ENCODE measurements at regions not wholly inside any gene's neighbourhood (a gene's known extent, or its start where the extent isn't known, plus 50 kb on each side); places are given as distances from the start of the nearest gene placed in this dataset.

- H3K79me1 ChIP-seq (ENCODE audit: low read depth in 1 of 2, low read length in 2 of 2): no peaks in the 10 kb centered on the region
- H3K14ac ChIP-seq (replicated peaks; ENCODE audit: low read depth, low read length): no peak overlapping the region
- no peak overlapping the region for H2AK5ac ChIP-seq (ENCODE audit: low read depth, low read length)
- H4K91ac ChIP-seq (ENCODE audit: insufficient read depth, low read depth, low read length): no peak overlapping the region
- in situ Hi-C loops (cut with MboI; ENCODE audit: low sequenced_read_pairs) (no loop called here), intact Hi-C loops (cut with micrococcal nuclease) (no loop called here), dilution Hi-C loops (cut with HindIII; ENCODE audit: low sequenced_read_pairs, unreplicated experiment) (no loop called here)
- no peak overlapping the region for H3K4me2 ChIP-seq (ENCODE audit: low read depth, low read length)
- ChIA-PET POLR2A (ENCODE audit: unreplicated experiment) (no interaction called here), CTCF (no interaction called here)
- H2BK15ac ChIP-seq (ENCODE audit: low read depth, low read length): no peak overlapping the region
- no peak overlapping the region for H2AFZ ChIP-seq (replicated peaks; ENCODE audit: low read length, poor library complexity)
- H4K20me1 ChIP-seq (ENCODE audit: insufficient read depth, low read length): no peaks in the 10 kb centered on the region
- H3K36me3 ChIP-seq (ENCODE audit: control insufficient read depth, insufficient read depth, low read length): no peaks in the 10 kb centered on the region
- H2BK20ac ChIP-seq (ENCODE audit: low read depth, low read length): no peak overlapping the region
- TF ChIP-seq RCOR1 (IDR thresholded peaks at IDR 0.05; ENCODE audit: insufficient replicate concordance, low read length): no peak
- TF ChIP-seq MAZ (IDR thresholded peaks at IDR 0.05; ENCODE audit: borderline replicate concordance, low read depth, low read length): no peak
- TF ChIP-seq POLR2A (IDR thresholded peaks at IDR 0.05; ENCODE audit: low read depth, low read length): no peak
- TF ChIP-seq RAD21 (IDR thresholded peaks at IDR 0.05; ENCODE audit: low read length): no peak
- TF ChIP-seq CTCF (conservative IDR thresholded peaks at IDR 0.05; ENCODE audit: low read depth, low read length): no peak
- TF ChIP-seq CHD1 (IDR thresholded peaks at IDR 0.05; ENCODE audit: low read depth, low read length): no peak
- TF ChIP-seq, protein P1, sequence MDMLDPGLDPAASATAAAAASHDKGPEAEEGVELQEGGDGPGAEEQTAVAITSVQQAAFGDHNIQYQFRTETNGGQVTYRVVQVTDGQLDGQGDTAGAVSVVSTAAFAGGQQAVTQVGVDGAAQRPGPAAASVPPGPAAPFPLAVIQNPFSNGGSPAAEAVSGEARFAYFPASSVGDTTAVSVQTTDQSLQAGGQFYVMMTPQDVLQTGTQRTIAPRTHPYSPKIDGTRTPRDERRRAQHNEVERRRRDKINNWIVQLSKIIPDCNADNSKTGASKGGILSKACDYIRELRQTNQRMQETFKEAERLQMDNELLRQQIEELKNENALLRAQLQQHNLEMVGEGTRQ (IDR thresholded peaks at IDR 0.05; ENCODE audit: low read depth, low read length): no peak
- TF ChIP-seq MAFK (IDR thresholded peaks at IDR 0.05; ENCODE audit: low read depth, low read length): no peak
- no peak for TF ChIP-seq NFE2L2 (IDR thresholded peaks at IDR 0.05; ENCODE audit: low read depth, low read length)
- no peak for TF ChIP-seq MXI1 (IDR thresholded peaks at IDR 0.05; ENCODE audit: borderline replicate concordance, low read depth, low read length)
- TF ChIP-seq RFX5 (IDR thresholded peaks at IDR 0.05; ENCODE audit: low read depth, low read length): no peak
- no peak for TF ChIP-seq ELK1 (IDR thresholded peaks at IDR 0.05; ENCODE audit: borderline replicate concordance, low read depth, low read length)
- TF ChIP-seq SMC3 (IDR thresholded peaks at IDR 0.05; ENCODE audit: low read depth, low read length): no peak
- no peak for TF ChIP-seq FOS (IDR thresholded peaks at IDR 0.05; ENCODE audit: low read depth, low read length)
- TF ChIP-seq CEBPB (IDR thresholded peaks at IDR 0.05; ENCODE audit: low read depth, low read length): no peak
- no peak for TF ChIP-seq BHLHE40 (IDR thresholded peaks at IDR 0.05; ENCODE audit: low read depth, low read length)
- H3K9me3 ChIP-seq (ENCODE audit: control insufficient read depth, insufficient read depth, low read length): no peaks in the 10 kb centered on the region
- no peak overlapping the region for H3K18ac ChIP-seq (ENCODE audit: low read depth, low read length)
- DNase-seq: no peak
- H2BK5ac ChIP-seq (ENCODE audit: low read depth, low read length, poor library complexity, severe bottlenecking): no peak overlapping the region
- H3K23ac ChIP-seq (ENCODE audit: low read depth, low read length): no peak overlapping the region
- H4K5ac ChIP-seq (ENCODE audit: low read depth, low read length): no peak overlapping the region
- H3K9ac ChIP-seq (ENCODE audit: low read depth, low read length): no peak overlapping the region
- H2BK120ac ChIP-seq (ENCODE audit: low read depth, low read length): no peak overlapping the region
- no peak overlapping the region for H3K4ac ChIP-seq (ENCODE audit: low read depth, low read length)
- H3K4me3 ChIP-seq (ENCODE audit: insufficient read depth, low read depth, low read length): no peak overlapping the region
- ATAC-seq (ENCODE audit: low read depth): no peak
- no peak overlapping the region for H2AK9ac ChIP-seq (replicated peaks; ENCODE audit: low read depth, low read length, poor library complexity)
- no peak overlapping the region for H4K8ac ChIP-seq (ENCODE audit: low read depth in 2 of 2, low read length in 2 of 2)
- H3K56ac ChIP-seq (ENCODE audit: extremely low read depth, insufficient read depth, low read length): no peak overlapping the region
- no TSS peak for BruUV-seq (replicated peaks)
- H3K27me3 ChIP-seq (ENCODE audit: control insufficient read depth, insufficient read depth, low read length): no peaks in the 10 kb centered on the region
- H3K4me1 ChIP-seq (ENCODE audit: control insufficient read depth, insufficient read depth, low read length): no peaks in the 10 kb centered on the region
- H3K9me1 ChIP-seq (ENCODE audit: insufficient read depth, low read length): no peaks in the 10 kb centered on the region
- no peak overlapping the region for H3K27ac ChIP-seq (ENCODE audit: insufficient read depth, low read length)
Observed at GRCh38 chr6:126581316-126581715, 241.4 kb downstream of the CENPW start.
